ENCODE measurements at regions not wholly inside any gene's neighbourhood (a gene's known extent, or its start where the extent isn't known, plus 50 kb on each side); places are given as distances from the start of the nearest gene placed in this dataset.

GRCh38 chr11:129743112-129743815 lies 72.4 kb upstream of the TMEM45B start:
- no peaks in the 10 kb centered on the region for H3F3A ChIP-seq (ENCODE audit: insufficient read depth)
- H3K9me3 ChIP-seq (ENCODE audit: insufficient read depth, low read length): no peaks in the 10 kb centered on the region
- H3K27me3 ChIP-seq (ENCODE audit: low read length): no peaks in the 10 kb centered on the region
- H3K4me3 ChIP-seq (ENCODE audit: insufficient read depth, low read length, poor library complexity, severe bottlenecking): no peak overlapping the region
- H3K27ac ChIP-seq (ENCODE audit: low read depth, low read length): no peak overlapping the region
- no peaks in the 10 kb centered on the region for H3K36me3 ChIP-seq (ENCODE audit: low read length)
- no peak overlapping the region for H3K9ac ChIP-seq (ENCODE audit: low read length)
- no peak for TF ChIP-seq EZH2phosphoT487 (conservative IDR thresholded peaks at IDR 0.05; ENCODE audit: low read length)
- no peak for TF ChIP-seq CTCF (IDR thresholded peaks at IDR 0.05; ENCODE audit: insufficient read depth, low read length, poor library complexity, severe bottlenecking)
- no peak overlapping the region for H3K4me2 ChIP-seq (ENCODE audit: low read depth, low read length, poor library complexity, severe bottlenecking)
- no peaks in the 10 kb centered on the region for H3K79me2 ChIP-seq (ENCODE audit: insufficient read depth, low read length)
- H4K20me1 ChIP-seq (ENCODE audit: low read depth, low read length): no peaks in the 10 kb centered on the region
- no peaks in the 10 kb centered on the region for H3K9me2 ChIP-seq (replicated peaks; ENCODE audit: insufficient read depth, low read length)
- no peak overlapping the region for H2AFZ ChIP-seq (ENCODE audit: low read depth, low read length, severe bottlenecking)

GRCh38 chr11:129747071-129747470 lies 68.6 kb upstream of the TMEM45B start:
- no peaks in the 10 kb centered on the region for H3F3A ChIP-seq (ENCODE audit: insufficient read depth)
- no peak overlapping the region for H3K27ac ChIP-seq (ENCODE audit: low read depth, low read length)
- H2AFZ ChIP-seq (ENCODE audit: low read depth, low read length, severe bottlenecking): no peak overlapping the region
- H3K27me3 ChIP-seq (ENCODE audit: low read length): no peaks in the 10 kb centered on the region
- no peak overlapping the region for H3K4me3 ChIP-seq (ENCODE audit: insufficient read depth, low read length, poor library complexity, severe bottlenecking)
- no peaks in the 10 kb centered on the region for H4K20me1 ChIP-seq (ENCODE audit: low read depth, low read length)
- no peaks in the 10 kb centered on the region for H3K79me2 ChIP-seq (ENCODE audit: insufficient read depth, low read length)
- H3K9me2 ChIP-seq (replicated peaks; ENCODE audit: insufficient read depth, low read length): no peaks in the 10 kb centered on the region
- H3K9ac ChIP-seq (ENCODE audit: low read length): no peak overlapping the region
- H3K9me3 ChIP-seq (ENCODE audit: insufficient read depth, low read length): no peaks in the 10 kb centered on the region
- H3K36me3 ChIP-seq (ENCODE audit: low read length): no peaks in the 10 kb centered on the region
- TF ChIP-seq CTCF (IDR thresholded peaks at IDR 0.05; ENCODE audit: insufficient read depth, low read length, poor library complexity, severe bottlenecking) (no peak), EZH2phosphoT487 (conservative IDR thresholded peaks at IDR 0.05; ENCODE audit: low read length) (no peak)
- no peak overlapping the region for H3K4me2 ChIP-seq (ENCODE audit: low read depth, low read length, poor library complexity, severe bottlenecking)

- no peak for TF ChIP-seq EZH2phosphoT487 (conservative IDR thresholded peaks at IDR 0.05; ENCODE audit: low read length)
- no peak for TF ChIP-seq CTCF (IDR thresholded peaks at IDR 0.05; ENCODE audit: insufficient read depth, low read length, poor library complexity, severe bottlenecking)
- Histone ChIP-seq H2AFZ (ENCODE audit: low read depth, low read length, severe bottlenecking) (no peak overlapping the region), H3K9ac (ENCODE audit: low read length) (no peak overlapping the region), H3K27me3 (ENCODE audit: low read length) (no peaks in the 10 kb centered on the region), H4K20me1 (ENCODE audit: low read depth, low read length) (no peaks in the 10 kb centered on the region), H3K4me3 (ENCODE audit: insufficient read depth, low read length, poor library complexity, severe bottlenecking) (no peak overlapping the region), H3K27ac (ENCODE audit: low read depth, low read length) (no peak overlapping the region), H3K4me2 (ENCODE audit: low read depth, low read length, poor library complexity, severe bottlenecking) (no peak overlapping the region), H3F3A (ENCODE audit: insufficient read depth) (no peaks in the 10 kb centered on the region), H3K9me3 (ENCODE audit: insufficient read depth, low read length) (no peaks in the 10 kb centered on the region), H3K9me2 (replicated peaks; ENCODE audit: insufficient read depth, low read length) (no peaks in the 10 kb centered on the region), H3K79me2 (ENCODE audit: insufficient read depth, low read length) (no peaks in the 10 kb centered on the region), H3K36me3 (ENCODE audit: low read length) (no peaks in the 10 kb centered on the region)
These were observed 66.5 kb upstream of the TMEM45B start for GRCh38 chr11:129749141-129749540.

Data from SU-DHL-6 (cell line).